Activated gamma-delta T cell treated with anti-CD3 and anti-CD28 coated beads, Interleukin-2, amount 50 U/mL, for 16 hours (primary cell): ENCODE measurements at regions not wholly inside any gene's neighbourhood (a gene's known extent, or its start where the extent isn't known, plus 50 kb on each side); places are given as distances from the start of the nearest gene placed in this dataset.
"Not testable (repeated sequence)": the region's sequence is repeated elsewhere in the genome, so short reads cannot be mapped to it uniquely, and the experiment has no call there.

Source experiments
- DNase-seq: peaks from one replicate; pipeline ENCODE4 v3.0.0-alpha.2; 2020; ENCODE audit warnings: low read depth

DNA sequence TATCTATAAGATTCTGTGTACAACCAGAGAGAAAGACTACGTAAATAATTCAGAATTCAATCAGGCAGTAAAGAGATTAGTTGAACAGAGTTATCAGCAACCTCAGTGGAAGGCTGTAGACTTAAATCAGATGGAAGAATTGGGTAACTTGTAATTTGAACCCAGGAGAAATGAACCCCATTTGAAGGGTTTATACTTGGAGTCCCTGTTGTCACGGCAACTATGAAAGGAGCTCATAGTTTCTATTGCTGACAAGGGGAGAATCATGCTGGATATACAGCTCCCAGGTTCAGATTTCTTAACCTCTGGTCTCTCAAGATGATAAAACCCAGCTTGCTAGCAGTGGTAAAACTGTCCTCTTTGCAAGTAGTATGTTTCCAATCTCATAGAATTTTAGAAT, 54.4 kb upstream of the BMP4 start:
- DNase-seq = no peak

- no peak for DNase-seq
These were observed 66.4 kb upstream of the BMP4 start for GRCh38 chr14:54023027-54023426.

- DNase-seq = no peak
These were observed 69.0 kb upstream of the BMP4 start for GRCh38 chr14:54025661-54026060.

- no peak for DNase-seq
These were observed 70.0 kb upstream of the BMP4 start for GRCh38 chr14:54026671-54027070.

- DNase-seq = not testable (repeated sequence)
These were observed 74.4 kb upstream of the BMP4 start for GRCh38 chr14:54030996-54031395.

DNA sequence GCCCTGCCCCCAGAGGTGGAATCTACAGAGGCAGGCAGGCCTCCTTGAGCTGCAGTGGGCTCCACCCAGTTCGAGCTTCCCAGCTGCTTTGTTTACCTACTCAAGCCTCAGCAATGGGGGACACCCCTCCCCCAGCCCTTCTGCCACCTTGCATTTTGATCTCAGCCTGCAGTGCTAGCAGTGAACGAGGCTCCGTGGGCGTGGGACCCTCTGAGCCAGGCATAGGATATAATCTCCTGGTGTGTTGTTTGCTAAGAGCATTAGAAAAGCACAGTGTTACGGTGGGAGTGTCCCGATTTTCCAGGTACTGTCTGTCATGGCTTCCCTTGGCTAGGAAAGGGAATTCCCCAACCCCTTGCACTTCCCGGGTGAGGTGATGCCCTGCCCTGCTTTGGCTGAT, 76.7 kb upstream of the BMP4 start:
- not testable (repeated sequence) for DNase-seq

DNA sequence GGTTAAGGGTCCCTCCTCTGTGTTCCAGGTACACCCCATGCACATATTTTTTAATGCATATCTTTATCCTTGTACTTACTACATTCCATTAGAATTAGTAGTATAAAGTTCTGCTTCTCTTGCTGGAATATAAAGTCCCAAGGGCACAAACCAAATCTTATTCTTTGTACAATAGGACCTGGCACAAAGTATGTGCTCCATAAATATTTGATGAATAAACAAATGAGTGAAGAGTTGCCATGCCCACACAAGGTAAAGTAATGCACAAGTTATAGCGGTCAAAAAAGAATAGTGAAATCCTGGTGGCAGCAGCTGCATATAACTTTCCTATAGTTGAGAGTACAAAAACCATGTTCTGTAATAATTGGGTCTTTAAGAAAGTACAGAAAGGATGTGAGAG, 82.1 kb upstream of the BMP4 start:
- DNase-seq = no peak

DNA sequence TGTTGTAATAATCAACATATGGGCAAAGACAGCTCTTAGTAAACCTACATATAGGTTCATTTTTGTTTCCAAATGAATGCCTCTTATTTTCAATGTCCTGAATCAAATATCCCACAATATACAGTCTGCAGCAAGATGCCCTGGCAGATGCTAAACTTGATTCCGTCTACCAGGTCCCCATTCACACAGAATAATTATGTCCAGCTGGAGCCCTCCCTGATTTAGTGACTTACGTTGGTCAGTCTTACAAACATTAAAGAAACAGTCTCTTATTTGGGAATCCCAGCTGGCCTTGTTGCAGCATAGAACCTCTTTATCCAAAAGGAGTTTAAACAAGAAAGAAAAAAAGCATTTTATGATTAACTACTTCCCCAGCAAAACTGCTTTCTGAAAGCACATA, 82.7 kb upstream of the BMP4 start:
- DNase-seq = no peak

DNA sequence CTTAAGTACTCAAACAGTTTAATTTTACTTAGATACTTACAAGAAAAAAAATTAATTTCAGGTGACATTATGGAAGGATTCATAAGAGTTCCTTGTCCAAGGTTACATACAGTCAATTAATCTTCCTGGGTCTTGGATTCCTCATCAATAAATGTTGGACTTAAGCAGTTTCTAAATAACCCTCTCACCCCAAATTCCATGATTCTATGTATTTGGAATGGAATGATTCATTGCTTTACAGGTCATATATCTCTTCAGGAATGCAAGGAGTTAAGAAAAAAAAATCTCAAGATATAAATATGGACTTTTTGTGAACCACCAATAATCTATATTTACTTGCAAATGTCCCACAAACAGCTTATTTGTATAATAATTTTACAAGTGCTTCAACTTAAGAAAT, 84.2 kb upstream of the BMP4 start:
- no peak for DNase-seq

DNA sequence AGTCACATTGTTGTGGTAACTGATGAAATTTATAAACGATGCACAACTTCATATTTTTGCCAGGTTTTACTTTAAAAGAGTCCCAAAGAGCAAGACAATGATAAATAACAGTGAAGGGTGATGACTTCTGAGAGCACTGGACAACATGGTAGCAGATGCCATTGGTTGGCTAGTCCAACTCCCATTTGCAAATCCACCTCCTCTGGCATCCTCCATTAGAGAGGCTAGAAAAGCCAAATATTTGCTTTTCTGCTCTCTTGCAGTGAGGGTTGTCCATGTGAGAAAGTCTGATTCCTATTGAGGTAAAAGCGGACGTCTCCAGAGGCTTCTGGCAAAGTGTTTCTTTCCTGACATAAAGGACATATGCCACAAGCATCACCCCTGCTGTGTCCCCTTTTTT, 89.6 kb upstream of the BMP4 start:
- no peak for DNase-seq

DNA sequence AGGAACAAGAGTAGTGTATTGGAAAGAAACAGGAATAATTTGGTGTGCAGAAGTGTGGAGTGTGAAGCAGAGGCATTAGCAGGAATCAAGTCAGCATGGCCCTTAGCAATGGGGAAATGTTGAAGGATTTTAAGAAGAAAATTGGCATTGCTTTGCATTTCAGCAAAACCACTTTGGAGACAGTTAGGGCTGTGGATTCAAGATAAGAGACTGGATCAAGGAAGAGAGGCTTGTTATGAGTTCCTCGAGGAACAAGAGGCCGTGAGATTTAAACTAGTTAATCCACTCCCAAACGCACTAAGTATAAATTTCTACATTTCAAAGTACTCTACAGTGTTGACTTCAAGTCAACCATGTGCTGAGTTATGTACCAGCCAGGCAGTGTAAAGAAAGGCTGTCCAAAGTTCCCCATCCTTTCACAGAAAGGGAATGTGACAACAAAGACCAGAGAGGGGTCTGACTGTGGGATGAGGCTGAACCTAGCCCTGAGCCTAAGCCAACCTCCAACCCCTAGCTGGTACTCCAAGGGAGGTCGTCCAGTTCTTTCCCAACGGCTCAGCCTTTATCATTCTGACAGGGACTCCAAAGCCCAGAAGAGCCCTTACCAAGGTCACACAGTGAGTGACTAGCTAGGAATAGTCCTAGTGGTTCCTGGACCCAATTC, 91.2 kb upstream of the BMP4 start:
- DNase-seq = no peak

GRCh38 chr14:54048311-54048710, 91.7 kb upstream of the BMP4 start:
- no peak for DNase-seq

DNA sequence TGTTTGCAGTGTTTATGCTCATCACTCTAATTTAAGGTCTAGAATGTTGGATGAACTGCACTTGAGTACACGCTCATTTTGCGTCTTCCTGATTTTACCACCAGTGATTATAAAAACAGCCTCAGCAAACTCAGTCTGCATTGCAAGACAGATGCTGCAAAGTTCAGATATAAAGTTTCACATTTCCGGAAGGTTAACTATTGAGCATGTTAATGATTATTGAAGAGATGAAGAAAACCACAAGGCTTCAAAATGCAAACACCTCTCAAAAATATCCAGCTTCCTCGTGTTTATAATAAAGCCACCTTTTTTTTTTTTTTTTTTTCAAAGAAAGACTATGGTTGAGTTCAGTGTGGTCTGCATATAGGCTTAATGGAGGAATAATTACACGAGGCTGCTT, 92.1 kb upstream of the BMP4 start:
- DNase-seq = no peak

DNA sequence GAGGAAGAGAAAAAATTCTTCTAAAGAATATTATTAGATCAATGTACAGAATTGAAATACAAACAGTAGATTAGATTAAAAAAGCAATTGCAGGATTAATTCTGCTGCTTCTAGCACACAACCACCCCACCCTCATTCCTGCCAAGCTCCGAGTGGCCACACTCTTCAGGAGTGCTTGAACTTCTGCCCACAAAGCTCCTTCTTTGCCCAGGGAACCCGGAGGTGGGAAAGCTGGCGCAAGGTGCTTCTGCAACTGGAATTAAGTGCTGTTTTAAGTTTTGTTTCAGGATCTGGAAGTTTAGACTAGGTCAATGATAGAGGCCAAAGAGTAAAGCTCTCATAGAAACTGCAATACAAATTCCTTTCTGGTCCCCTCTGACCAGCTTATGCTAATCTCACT, 94.1 kb upstream of the BMP4 start:
- no peak for DNase-seq

DNA sequence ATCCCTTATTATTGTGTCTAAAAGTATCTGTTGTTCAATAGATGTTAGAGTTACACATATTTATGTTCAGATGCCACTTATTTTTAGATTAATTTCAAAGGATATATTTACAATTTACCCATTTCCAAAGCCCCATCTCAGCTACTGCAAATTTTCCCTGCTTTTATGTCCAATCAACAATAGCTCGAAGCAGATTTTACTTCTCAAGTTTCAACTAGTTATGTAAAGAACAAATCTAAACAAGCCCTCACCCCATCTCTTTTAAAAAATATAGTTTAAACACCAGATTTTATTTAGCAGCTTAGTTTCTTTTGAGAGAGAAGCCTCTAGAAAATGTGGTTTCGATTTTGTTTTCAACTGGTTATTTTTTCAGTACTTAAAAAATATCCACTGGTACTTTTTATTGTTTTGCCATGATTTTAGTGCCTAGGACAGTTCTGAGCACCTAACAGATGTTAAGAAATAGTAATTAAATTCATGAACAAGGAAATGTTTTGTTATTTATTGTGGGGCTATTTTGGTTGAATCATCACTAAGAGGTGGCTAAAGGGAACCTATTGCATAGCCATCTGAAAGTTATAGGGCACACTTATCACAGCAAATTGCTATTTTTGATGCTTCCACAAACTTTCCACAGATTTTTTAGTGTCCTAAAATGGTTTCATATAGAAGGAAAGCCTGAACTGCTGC, 96.2 kb upstream of the BMP4 start:
- DNase-seq = no peak

DNA sequence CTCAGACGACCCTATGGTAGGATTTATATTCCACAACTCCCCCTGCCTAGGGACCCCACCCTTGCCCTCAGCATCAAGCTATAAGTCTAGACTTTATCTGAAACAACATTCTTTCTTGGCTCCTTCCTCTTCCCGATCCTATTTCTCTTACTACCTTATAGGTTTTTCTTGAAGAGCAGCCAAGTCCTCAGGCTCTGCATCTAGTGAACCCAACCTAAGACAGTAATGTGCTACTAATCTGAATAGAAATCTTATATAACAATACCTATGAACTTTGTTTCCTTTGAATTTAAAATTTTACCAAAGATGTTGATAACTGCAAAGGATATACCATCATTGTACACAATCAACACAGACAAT, 96.7 kb upstream of the BMP4 start:
- no peak for DNase-seq

GRCh38 chr14:54058505-54058904, 101.9 kb upstream of the BMP4 start:
- no peak for DNase-seq

DNA sequence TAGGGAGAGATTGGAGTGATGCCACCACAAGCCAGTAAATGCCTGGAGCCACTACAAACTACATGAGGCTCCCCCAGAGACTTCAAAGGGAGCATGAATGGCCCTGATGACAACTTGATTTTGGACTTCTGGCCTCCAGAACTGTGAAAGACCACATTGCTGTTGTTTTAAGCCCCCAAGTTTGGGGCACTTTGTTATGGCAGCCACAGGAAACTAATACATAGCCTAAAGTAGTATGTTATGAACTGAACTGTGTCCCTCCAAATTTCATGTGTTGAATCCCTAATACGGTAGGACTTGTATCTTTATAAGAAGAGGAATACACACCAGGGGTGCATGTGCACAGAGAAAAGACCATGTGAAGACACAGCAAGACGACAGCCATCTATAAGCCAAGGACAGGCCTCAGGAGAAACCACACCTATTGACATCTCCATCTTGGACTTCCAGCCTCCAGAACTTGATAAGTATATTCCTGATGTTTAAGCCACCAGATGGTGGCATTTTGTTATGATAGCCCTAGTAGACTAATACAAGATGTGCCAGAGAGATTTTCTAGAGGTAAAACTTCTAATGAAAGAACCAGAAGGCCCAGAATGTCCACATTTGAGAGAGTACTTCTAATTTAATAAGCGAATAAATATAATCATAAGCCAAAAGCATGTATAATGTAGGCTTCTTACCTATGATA, 127.1 kb upstream of the BMP4 start:
- DNase-seq = no peak

DNA sequence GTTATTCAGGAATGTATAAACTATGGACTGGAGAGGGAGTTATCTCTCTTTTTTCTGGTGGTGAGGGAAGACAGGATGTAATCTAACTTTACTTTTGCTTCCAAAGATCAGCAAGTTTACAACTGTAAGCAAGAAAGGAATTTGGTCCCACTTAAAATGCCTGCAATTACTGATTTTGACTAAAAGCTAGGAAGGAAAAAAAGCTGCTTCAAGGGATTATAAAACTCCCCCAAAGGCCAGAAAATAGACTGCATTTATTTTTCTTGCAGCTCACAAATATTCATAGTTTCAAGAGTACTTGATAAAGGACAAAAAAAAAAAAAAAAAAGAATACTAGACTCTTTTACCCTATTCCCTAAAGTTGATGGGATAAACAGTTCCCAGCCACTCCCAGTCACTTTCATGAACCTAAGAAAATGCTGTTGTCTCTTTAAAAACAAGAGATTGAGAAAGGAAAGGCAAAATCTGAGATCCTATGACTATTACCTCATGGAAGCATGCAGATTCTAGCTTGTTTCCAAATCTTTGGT, 128.7 kb upstream of the BMP4 start:
- DNase-seq = no peak

GRCh38 chr14:54085841-54086240, 129.2 kb upstream of the BMP4 start:
- DNase-seq = no peak

DNA sequence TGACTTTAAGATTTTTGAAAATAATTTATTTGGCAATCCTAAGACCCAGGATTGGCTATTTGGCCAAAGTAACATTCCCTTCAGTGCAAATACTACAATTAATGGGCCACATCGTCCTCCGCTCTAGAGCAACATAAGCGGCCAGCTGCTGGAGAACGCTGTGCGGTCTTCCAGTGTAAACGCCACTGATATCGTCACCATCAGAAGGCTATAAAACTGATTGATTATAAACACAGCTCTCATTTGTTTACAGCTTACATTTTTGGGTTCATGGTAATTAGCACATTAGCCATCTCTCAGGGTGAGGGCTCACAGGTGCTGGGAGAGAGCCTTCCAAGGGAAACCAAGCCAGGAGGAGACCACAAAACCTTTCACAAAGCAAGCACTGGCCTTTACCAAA, 130.1 kb upstream of the BMP4 start:
- DNase-seq = no peak

DNA sequence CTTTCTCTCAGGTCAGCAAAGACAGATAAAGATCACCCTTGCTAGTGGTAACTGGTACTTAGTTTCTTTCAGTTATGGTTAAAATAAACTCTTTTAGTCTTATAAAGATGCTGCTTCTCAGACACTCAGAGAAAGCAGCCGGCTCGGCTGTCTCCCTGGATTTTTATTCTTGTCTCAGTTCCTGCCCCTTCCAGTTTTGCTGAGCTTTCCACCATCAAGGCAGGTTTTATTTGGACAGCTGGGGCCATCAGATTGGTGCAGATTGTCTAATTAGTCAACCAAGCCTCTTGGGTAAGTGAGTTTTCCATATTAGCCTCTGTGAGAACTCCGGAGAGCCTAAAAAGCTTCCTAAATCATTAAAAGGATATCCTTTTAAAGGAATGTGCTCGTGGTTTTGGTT, 130.8 kb upstream of the BMP4 start:
- DNase-seq = no peak

GRCh38 chr14:54088271-54088670, 131.6 kb upstream of the BMP4 start:
- DNase-seq = no peak
